Keratinocyte (primary cell): ENCODE measurements at regions not wholly inside any gene's neighbourhood (a gene's known extent, or its start where the extent isn't known, plus 50 kb on each side); places are given as distances from the start of the nearest gene placed in this dataset.

Source experiments
- CTCF ChIP-seq, 3 experiments: IDR thresholded peaks in 1 of 3; conservative IDR thresholded peaks in 1 of 3; optimal IDR thresholded peaks in 1 of 3; 2 replicates in 2 of 3; 3 replicates in 1 of 3; pipeline versions ENCODE3 to v1.5.1; 2011; ENCODE audit warnings: low read length in 3 of 3, mild to moderate bottlenecking in 3 of 3, moderate library complexity in 2 of 3, control low read depth in 1 of 3, inconsistent platforms in 1 of 3; ENCODE audit not compliant: insufficient read depth in 2 of 3; ENCODE audit errors: extremely low read depth in 1 of 3
- EZH2 ChIP-seq: IDR thresholded peaks from one replicate; pipeline ENCODE4 v1.6.1; 2012; ENCODE audit warnings: inconsistent platforms, mild to moderate bottlenecking, low read length, moderate library complexity

GRCh38 chr18:27366151-27366550 is 181.0 kb upstream of the CHST9 start:
- TF ChIP-seq CTCF (optimal IDR thresholded peaks at IDR 0.05 in 1 of 3, IDR thresholded peaks at IDR 0.05 in 1 of 3, conservative IDR thresholded peaks at IDR 0.05 in 1 of 3; ENCODE audit: extremely low read depth in 1 of 3, insufficient read depth in 2 of 3, low read length in 3 of 3) = no peak
- TF ChIP-seq EZH2 = no peak
